HepG2 (cell line): ENCODE measurements at regions not wholly inside any gene's neighbourhood (a gene's known extent, or its start where the extent isn't known, plus 50 kb on each side); places are given as distances from the start of the nearest gene placed in this dataset.

ENCODE experiments used
- ATAC-seq: fragments of 200-7000 bp; cut with Tn5 transposase; 3 replicates; pipeline ENCODE4 v1.9.1; 2020; ENCODE audit warnings: mild to moderate bottlenecking, moderate library complexity
- BruUV-seq: library from RNA; stranded (reverse); fragments of 400-500 nt; replicated peaks from 2 replicates; lab custom pipeline; 2021; lab: Mats Ljungman, UMichigan
- CTCF ChIA-PET: fragments of 300-600 bp; formaldehyde crosslinking; extraction: SDS; loops from one replicate; lab custom pipeline; 2021; ENCODE audit warnings: low total read pairs, inconsistent platforms, low intra/inter-chr PET ratio; lab: Yijun Ruan, JAX
- POLR2A ChIA-PET: fragments of 350-600 bp; sonication (Branson Sonifier 250); formaldehyde crosslinking; loops from one replicate; lab custom pipeline; 2020; ENCODE audit warnings: antibody characterized with exemption, inconsistent platforms; lab: Yijun Ruan, JAX
- DNase-seq: peaks from one replicate; pipeline ENCODE4 v3.0.0-alpha.2; 2015; ENCODE audit warnings: low spot score
- FAIRE-seq: peaks from 3 replicates; lab custom pipeline; 2011; peaks lifted over from hg19 to GRCh38; lab: Jason Lieb, UNC
- H2AFZ ChIP-seq: one replicate; pipeline ENCODE4 v1.6.1; 2011; ENCODE audit warnings: low read length, inconsistent platforms
- H3K27ac ChIP-seq: fragments of 300-600 bp; 3 replicates; pipeline ENCODE4 v1.8.0; 2011; ENCODE audit warnings: mixed run types, mild to moderate bottlenecking, mixed read lengths, low read length, inconsistent platforms; ENCODE audit not compliant: insufficient read depth; ENCODE audit errors: extremely low read length
- H3K27me3 ChIP-seq, 2 experiments: fragments of 200-600 bp in 1 of 2; 2 replicates in 1 of 2; 3 replicates in 1 of 2; pipeline versions ENCODE4 v1.6.0 to v1.8.0; 2011; ENCODE audit warnings: low read length in 2 of 2, mild to moderate bottlenecking in 2 of 2, moderate library complexity in 2 of 2, inconsistent platforms in 1 of 2; ENCODE audit not compliant: insufficient read depth in 2 of 2, control insufficient read depth in 1 of 2
- H3K36me3 ChIP-seq, 2 experiments: fragments of 200-600 bp in 1 of 2; replicated peaks in 1 of 2; 2 replicates in 1 of 2; 3 replicates in 1 of 2; pipeline versions ENCODE4 v1.5.1 to v1.8.0; 2011; ENCODE audit warnings: low read length in 2 of 2, inconsistent platforms in 1 of 2; ENCODE audit not compliant: insufficient read depth in 2 of 2, control insufficient read depth in 1 of 2
- H3K4me1 ChIP-seq: 2 replicates; pipeline ENCODE4 v1.5.1; 2012; ENCODE audit warnings: low read length, inconsistent platforms; ENCODE audit not compliant: insufficient read depth
- H3K4me2 ChIP-seq: 2 replicates; pipeline ENCODE4 v1.6.0; 2011; ENCODE audit warnings: low read depth, low read length, inconsistent platforms
- H3K4me3 ChIP-seq, 3 experiments: fragments of 200-600 bp in 1 of 3; sonication (generic), shearing (Covaris generic) in 1 of 3; replicated peaks in 1 of 3; 2 replicates each; pipeline ENCODE4 v1.5.1; 2011 to 2016; ENCODE audit warnings: low read length in 3 of 3, inconsistent platforms in 2 of 3, low read depth in 2 of 3, mild to moderate bottlenecking in 2 of 3, control low read depth in 1 of 3, mixed read lengths in 1 of 3; ENCODE audit not compliant: insufficient read depth in 1 of 3
- H3K79me2 ChIP-seq: one replicate; pipeline ENCODE4 v1.6.1; 2011; ENCODE audit warnings: low read length, inconsistent platforms; ENCODE audit not compliant: insufficient read depth
- H3K9ac ChIP-seq: 2 replicates; pipeline ENCODE4 v1.6.0; 2011; ENCODE audit warnings: mild to moderate bottlenecking, low read depth, low read length, inconsistent platforms; ENCODE audit not compliant: insufficient read depth
- H3K9me3 ChIP-seq: 2 replicates; pipeline ENCODE4 v1.5.1; 2012; ENCODE audit warnings: mild to moderate bottlenecking, low read length
- H4K20me1 ChIP-seq: 2 replicates; pipeline ENCODE4 v1.6.0; 2011; ENCODE audit warnings: inconsistent platforms, mild to moderate bottlenecking, low read length, moderate library complexity; ENCODE audit not compliant: insufficient read depth
- BCL6 ChIP-seq: IDR thresholded peaks from 2 replicates; pipeline ENCODE4 v1.6.1; 2016; ENCODE audit warnings: missing genetic modification reagents, missing compliant biosample characterization
- DPF2 ChIP-seq: sonication (generic); formaldehyde crosslinking; IDR thresholded peaks from 2 replicates; pipeline ENCODE4 v1.4.0; 2020; ENCODE audit warnings: mild to moderate bottlenecking, low read depth, missing genetic modification reagents, borderline replicate concordance
- FOXA1 ChIP-seq, 2 experiments: fragments of 450-650 bp in 1 of 2; sonication (generic) in 1 of 2; formaldehyde crosslinking in 1 of 2; IDR thresholded peaks; 2 replicates each; pipeline versions ENCODE4 v1.4.0 to v1.6.1; 2016 to 2020; ENCODE audit warnings: missing genetic modification reagents in 1 of 2
- RELA ChIP-seq: sonication (generic); formaldehyde crosslinking; IDR thresholded peaks from 2 replicates; pipeline ENCODE4 v1.4.0; 2020; ENCODE audit warnings: missing genetic modification reagents
- TBX2 ChIP-seq: sonication (generic); formaldehyde crosslinking; IDR thresholded peaks from 2 replicates; pipeline ENCODE4 v1.5.0; 2020; ENCODE audit warnings: missing genetic modification reagents, mild to moderate bottlenecking, borderline replicate concordance
- WGBS: methylation state at CpG from one replicate; pipeline ENCODE4 v1.1.6; 2017; ENCODE audit warnings: low lambda C conversion rate; 5-methylcytosine and 5-hydroxymethylcytosine counted together
- in situ Hi-C: cut with HindIII; loops from 2 replicates; pipeline ENCODE4 v1.10.0; 2017; ENCODE audit warnings: low pct_unique_long_range_greater_than_20kb; ENCODE audit not compliant: extremely low pct_ligation_motif_present
- intact Hi-C: fragments of 100-400 bp; cut with micrococcal nuclease; formaldehyde crosslinking; loops from one replicate; pipeline ENCODE4 v1.10.0; 2022; ENCODE audit not compliant: unreplicated experiment
- TF ChIP-seq, protein P1 (sequence below): sonication (generic); formaldehyde crosslinking; conservative IDR thresholded peaks from 2 replicates; pipeline ENCODE4 v1.8.0; 2022; ENCODE audit warnings: missing genetic modification reagents
- TF ChIP-seq, protein P2 (sequence below): sonication (generic); formaldehyde crosslinking; IDR thresholded peaks from 2 replicates; pipeline ENCODE4 v1.5.0; 2020; ENCODE audit warnings: mild to moderate bottlenecking, missing genetic modification reagents, borderline replicate concordance

DNA sequence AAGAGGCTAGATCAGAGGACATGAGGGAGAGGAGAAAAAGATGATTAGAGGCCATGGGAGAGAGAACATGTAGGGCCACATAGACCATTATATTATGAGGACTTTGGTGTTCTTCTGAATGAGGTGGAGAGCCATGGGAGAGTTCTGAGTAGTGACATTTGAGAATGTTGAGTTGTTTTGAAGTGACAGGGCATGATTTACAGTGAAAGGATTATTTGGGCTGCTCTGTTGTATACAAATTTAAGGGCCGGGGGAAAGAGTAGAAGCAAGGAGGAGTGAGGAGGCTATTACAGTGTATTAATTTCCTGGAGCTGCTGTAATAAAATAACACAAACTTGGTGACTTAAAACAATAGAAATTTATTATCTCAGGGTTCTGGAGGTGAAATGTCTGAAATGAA is 102.5 kb upstream of the RGS4 start (continued):
- TF ChIP-seq FOXA1 (IDR thresholded peaks at IDR 0.05) (no peak), FOXA1 (CRISPR knock-in tag; IDR thresholded peaks at IDR 0.05) (no peak), RELA (CRISPR knock-in tag) (no peak), TBX2 (no peak)

DNA sequence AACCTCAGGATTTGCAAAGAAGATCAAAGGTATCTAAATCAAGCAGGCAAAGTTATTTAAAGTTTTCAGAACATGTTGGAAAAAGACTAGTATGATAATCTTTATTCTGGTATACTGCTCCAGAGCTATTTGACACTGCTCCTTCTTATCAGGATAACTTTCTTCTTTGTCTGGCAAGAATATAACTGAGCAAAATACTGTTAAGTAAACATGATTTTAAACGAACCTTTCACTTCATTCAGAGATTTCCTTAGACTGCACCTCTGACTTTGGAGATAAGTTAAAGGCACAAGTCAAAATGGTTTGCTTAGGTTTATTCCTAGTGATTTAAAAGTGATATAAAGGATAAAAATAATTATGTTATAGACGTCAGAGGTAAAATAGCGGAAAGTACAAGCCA is 103.9 kb upstream of the CCDC190 start:
- CTCF ChIA-PET: no interaction called here
- H3K9me3 ChIP-seq: no peaks in the 10 kb centered on the region
- H2AFZ ChIP-seq: no peak overlapping the region
- no peak overlapping the region for H3K9ac ChIP-seq
- intact Hi-C loops (no loop called here), in situ Hi-C loops (no loop called here)
- H3K79me2 ChIP-seq: no peaks in the 10 kb centered on the region
- ATAC-seq (no peak), DNase-seq (no peak), FAIRE-seq (no peak)
- WGBS: 4% methylated on average over 3 of the region's 3 CpGs
- TF ChIP-seq DPF2 (CRISPR knock-in tag) (no peak), BCL6 (CRISPR knock-in tag) (no peak)
- TF ChIP-seq, protein P1, sequence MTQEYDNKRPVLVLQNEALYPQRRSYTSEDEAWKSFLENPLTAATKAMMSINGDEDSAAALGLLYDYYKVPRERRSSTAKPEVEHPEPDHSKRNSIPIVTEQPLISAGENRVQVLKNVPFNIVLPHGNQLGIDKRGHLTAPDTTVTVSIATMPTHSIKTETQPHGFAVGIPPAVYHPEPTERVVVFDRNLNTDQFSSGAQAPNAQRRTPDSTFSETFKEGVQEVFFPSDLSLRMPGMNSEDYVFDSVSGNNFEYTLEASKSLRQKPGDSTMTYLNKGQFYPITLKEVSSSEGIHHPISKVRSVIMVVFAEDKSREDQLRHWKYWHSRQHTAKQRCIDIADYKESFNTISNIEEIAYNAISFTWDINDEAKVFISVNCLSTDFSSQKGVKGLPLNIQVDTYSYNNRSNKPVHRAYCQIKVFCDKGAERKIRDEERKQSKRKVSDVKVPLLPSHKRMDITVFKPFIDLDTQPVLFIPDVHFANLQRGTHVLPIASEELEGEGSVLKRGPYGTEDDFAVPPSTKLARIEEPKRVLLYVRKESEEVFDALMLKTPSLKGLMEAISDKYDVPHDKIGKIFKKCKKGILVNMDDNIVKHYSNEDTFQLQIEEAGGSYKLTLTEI (CRISPR knock-in tag): no peak
- TF ChIP-seq, protein P2, sequence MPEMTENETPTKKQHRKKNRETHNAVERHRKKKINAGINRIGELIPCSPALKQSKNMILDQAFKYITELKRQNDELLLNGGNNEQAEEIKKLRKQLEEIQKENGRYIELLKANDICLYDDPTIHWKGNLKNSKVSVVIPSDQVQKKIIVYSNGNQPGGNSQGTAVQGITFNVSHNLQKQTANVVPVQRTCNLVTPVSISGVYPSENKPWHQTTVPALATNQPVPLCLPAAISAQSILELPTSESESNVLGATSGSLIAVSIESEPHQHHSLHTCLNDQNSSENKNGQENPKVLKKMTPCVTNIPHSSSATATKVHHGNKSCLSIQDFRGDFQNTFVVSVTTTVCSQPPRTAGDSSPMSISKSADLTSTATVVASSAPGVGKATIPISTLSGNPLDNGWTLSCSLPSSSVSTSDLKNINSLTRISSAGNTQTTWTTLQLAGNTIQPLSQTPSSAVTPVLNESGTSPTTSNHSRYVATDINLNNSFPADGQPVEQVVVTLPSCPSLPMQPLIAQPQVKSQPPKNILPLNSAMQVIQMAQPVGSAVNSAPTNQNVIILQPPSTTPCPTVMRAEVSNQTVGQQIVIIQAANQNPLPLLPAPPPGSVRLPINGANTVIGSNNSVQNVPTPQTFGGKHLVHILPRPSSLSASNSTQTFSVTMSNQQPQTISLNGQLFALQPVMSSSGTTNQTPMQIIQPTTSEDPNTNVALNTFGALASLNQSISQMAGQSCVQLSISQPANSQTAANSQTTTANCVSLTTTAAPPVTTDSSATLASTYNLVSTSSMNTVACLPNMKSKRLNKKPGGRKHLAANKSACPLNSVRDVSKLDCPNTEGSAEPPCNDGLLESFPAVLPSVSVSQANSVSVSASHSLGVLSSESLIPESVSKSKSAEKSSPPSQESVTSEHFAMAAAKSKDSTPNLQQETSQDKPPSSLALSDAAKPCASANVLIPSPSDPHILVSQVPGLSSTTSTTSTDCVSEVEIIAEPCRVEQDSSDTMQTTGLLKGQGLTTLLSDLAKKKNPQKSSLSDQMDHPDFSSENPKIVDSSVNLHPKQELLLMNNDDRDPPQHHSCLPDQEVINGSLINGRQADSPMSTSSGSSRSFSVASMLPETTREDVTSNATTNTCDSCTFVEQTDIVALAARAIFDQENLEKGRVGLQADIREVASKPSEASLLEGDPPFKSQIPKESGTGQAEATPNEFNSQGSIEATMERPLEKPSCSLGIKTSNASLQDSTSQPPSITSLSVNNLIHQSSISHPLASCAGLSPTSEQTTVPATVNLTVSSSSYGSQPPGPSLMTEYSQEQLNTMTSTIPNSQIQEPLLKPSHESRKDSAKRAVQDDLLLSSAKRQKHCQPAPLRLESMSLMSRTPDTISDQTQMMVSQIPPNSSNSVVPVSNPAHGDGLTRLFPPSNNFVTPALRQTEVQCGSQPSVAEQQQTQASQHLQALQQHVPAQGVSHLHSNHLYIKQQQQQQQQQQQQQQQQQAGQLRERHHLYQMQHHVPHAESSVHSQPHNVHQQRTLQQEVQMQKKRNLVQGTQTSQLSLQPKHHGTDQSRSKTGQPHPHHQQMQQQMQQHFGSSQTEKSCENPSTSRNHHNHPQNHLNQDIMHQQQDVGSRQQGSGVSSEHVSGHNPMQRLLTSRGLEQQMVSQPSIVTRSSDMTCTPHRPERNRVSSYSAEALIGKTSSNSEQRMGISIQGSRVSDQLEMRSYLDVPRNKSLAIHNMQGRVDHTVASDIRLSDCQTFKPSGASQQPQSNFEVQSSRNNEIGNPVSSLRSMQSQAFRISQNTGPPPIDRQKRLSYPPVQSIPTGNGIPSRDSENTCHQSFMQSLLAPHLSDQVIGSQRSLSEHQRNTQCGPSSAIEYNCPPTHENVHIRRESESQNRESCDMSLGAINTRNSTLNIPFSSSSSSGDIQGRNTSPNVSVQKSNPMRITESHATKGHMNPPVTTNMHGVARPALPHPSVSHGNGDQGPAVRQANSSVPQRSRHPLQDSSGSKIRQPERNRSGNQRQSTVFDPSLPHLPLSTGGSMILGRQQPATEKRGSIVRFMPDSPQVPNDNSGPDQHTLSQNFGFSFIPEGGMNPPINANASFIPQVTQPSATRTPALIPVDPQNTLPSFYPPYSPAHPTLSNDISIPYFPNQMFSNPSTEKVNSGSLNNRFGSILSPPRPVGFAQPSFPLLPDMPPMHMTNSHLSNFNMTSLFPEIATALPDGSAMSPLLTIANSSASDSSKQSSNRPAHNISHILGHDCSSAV (CRISPR knock-in tag): no peak
- no peaks in the 10 kb centered on the region for H3K27me3 ChIP-seq
- H3K36me3 ChIP-seq: no peaks in the 10 kb centered on the region
- no peaks in the 10 kb centered on the region for H3K4me1 ChIP-seq
- POLR2A ChIA-PET: no interaction called here
- H3K4me2 ChIP-seq: no peak overlapping the region
- no peak overlapping the region for H3K4me3 ChIP-seq
- no peaks in the 10 kb centered on the region for H4K20me1 ChIP-seq
- H3K27ac ChIP-seq: no peak overlapping the region
- no TSS peak for BruUV-seq
